ENCODE measurements at regions not wholly inside any gene's neighbourhood (a gene's known extent, or its start where the extent isn't known, plus 50 kb on each side); places are given as distances from the start of the nearest gene placed in this dataset.

DNA sequence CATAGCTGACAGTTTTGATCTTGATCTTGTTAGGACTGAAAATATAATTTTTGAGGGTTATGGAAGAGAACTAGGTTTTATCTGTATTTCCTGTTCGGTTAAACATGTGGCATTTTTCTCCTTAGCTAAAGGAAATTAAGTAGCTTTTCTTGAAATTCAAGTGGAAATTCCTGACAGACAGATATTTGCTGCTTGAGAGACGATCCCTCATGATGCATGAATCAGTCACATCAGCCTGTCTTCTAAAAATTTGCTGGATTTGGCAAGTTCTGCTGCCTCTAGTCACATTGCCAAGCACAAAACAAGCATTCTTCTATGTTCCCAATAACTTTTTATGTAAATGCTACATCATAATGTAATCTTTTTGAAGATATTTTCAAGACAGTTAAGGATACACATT, 201.8 kb upstream of the ATP5MC3 start:
- TF ChIP-seq CTCF (conservative IDR thresholded peaks at IDR 0.05) (no peak), ZFX (IDR thresholded peaks at IDR 0.05) (no peak)

All from C4-2B (cell line).